ENCODE measurements at regions not wholly inside any gene's neighbourhood (a gene's known extent, or its start where the extent isn't known, plus 50 kb on each side); places are given as distances from the start of the nearest gene placed in this dataset.

DNA sequence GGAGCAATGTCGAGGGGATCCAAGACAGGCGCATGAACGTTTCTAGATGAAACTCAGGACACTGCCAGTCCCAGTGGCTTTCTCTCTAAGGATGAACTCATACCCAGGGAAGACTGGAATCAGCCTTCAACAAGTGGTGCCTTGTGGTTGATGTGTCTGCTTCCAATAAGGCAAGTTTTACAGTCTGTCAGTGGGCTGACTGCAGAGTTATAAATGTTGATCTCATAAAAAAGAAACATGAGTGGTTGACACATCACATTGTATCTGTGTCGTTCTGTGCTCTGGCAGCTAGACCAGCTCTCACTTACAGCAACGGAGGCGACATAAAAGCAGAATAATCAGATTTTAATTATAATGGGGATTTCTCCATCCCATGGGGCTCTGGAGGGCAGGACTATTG lies 96.7 kb downstream of the SNX19 start:
- TF ChIP-seq PATZ1 (tag by site-specific recombination; IDR thresholded peaks at IDR 0.05) (no peak), ZNF335 (tag by site-specific recombination; conservative IDR thresholded peaks at IDR 0.05) (no peak), ZBTB8A (tag by site-specific recombination; IDR thresholded peaks at IDR 0.05) (no peak)
- TF ChIP-seq, protein P1, sequence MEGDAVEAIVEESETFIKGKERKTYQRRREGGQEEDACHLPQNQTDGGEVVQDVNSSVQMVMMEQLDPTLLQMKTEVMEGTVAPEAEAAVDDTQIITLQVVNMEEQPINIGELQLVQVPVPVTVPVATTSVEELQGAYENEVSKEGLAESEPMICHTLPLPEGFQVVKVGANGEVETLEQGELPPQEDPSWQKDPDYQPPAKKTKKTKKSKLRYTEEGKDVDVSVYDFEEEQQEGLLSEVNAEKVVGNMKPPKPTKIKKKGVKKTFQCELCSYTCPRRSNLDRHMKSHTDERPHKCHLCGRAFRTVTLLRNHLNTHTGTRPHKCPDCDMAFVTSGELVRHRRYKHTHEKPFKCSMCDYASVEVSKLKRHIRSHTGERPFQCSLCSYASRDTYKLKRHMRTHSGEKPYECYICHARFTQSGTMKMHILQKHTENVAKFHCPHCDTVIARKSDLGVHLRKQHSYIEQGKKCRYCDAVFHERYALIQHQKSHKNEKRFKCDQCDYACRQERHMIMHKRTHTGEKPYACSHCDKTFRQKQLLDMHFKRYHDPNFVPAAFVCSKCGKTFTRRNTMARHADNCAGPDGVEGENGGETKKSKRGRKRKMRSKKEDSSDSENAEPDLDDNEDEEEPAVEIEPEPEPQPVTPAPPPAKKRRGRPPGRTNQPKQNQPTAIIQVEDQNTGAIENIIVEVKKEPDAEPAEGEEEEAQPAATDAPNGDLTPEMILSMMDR (tag by site-specific recombination; IDR thresholded peaks at IDR 0.05): no peak
